SK-N-DZ (cell line): ENCODE measurements at regions not wholly inside any gene's neighbourhood (a gene's known extent, or its start where the extent isn't known, plus 50 kb on each side); places are given as distances from the start of the nearest gene placed in this dataset.

ENCODE experiments used
- DNase-seq: peaks from one replicate; pipeline ENCODE4 v3.0.0-alpha.2; 2015; ENCODE audit warnings: low spot score

GRCh38 chrX:96621811-96622210 lies 62.8 kb upstream of the DIAPH2 start:
- DNase-seq = no peak
